OCI-LY1 (cell line): ENCODE measurements at regions not wholly inside any gene's neighbourhood (a gene's known extent, or its start where the extent isn't known, plus 50 kb on each side); places are given as distances from the start of the nearest gene placed in this dataset.
"Not testable (repeated sequence)": the region's sequence is repeated elsewhere in the genome, so short reads cannot be mapped to it uniquely, and the experiment has no call there.

ENCODE experiments used
- H2AFZ ChIP-seq: fragments of 200-600 bp; sonication (generic), shearing (Covaris generic); 2 replicates; pipeline ENCODE4 v1.6.0; 2014; ENCODE audit warnings: antibody characterized with exemption, mild to moderate bottlenecking, low read length
- H3F3A ChIP-seq: fragments of 200-600 bp; sonication (generic), shearing (Covaris generic); 2 replicates; pipeline ENCODE4 v1.6.0; 2014; ENCODE audit warnings: mild to moderate bottlenecking, antibody characterized with exemption, low read length, moderate library complexity; ENCODE audit not compliant: insufficient read depth
- H3K27ac ChIP-seq: fragments of 200-600 bp; sonication (generic); 2 replicates; pipeline ENCODE4 v1.5.1; 2014; ENCODE audit warnings: low read length, mixed run types, mild to moderate bottlenecking, low read depth; ENCODE audit not compliant: poor library complexity, severe bottlenecking
- H3K27me3 ChIP-seq: fragments of 200-600 bp; sonication (generic); 2 replicates; pipeline ENCODE4 v1.6.0; 2014; ENCODE audit warnings: antibody characterized with exemption, mild to moderate bottlenecking, low read length, moderate library complexity; ENCODE audit not compliant: insufficient read depth
- H3K36me3 ChIP-seq: fragments of 200-600 bp; sonication (generic); 2 replicates; pipeline ENCODE4 v1.6.1; 2014; ENCODE audit warnings: mild to moderate bottlenecking, antibody characterized with exemption, low read length, moderate library complexity, mixed read lengths; ENCODE audit not compliant: insufficient read depth
- H3K4me1 ChIP-seq: fragments of 200-600 bp; sonication (generic); 2 replicates; pipeline ENCODE4 v1.5.1; 2014; ENCODE audit warnings: mild to moderate bottlenecking, low read length, moderate library complexity; ENCODE audit not compliant: insufficient read depth, severe bottlenecking
- H3K4me2 ChIP-seq: fragments of 200-600 bp; sonication (generic), shearing (Covaris generic); 2 replicates; pipeline ENCODE4 v1.6.1; 2014; ENCODE audit warnings: low read length
- H3K4me3 ChIP-seq: fragments of 200-600 bp; sonication (generic); 2 replicates; pipeline ENCODE4 v1.5.1; 2014; ENCODE audit warnings: low read length, low read depth, mild to moderate bottlenecking, mixed read lengths; ENCODE audit not compliant: poor library complexity, severe bottlenecking
- H3K79me2 ChIP-seq: fragments of 200-600 bp; shearing (Covaris generic); 2 replicates; pipeline ENCODE4 v1.6.1; 2016; ENCODE audit warnings: mixed run types, low read length, mixed read lengths; ENCODE audit not compliant: insufficient read depth
- H3K9ac ChIP-seq: fragments of 200-600 bp; sonication (generic), shearing (Covaris generic); 2 replicates; pipeline ENCODE4 v1.6.1; 2014; ENCODE audit warnings: mild to moderate bottlenecking, low read length, mixed read lengths
- H3K9me2 ChIP-seq: fragments of 200-600 bp; sonication (generic), shearing (Covaris generic); 2 replicates; pipeline ENCODE4 v1.6.1; 2014; ENCODE audit warnings: low read depth, mild to moderate bottlenecking, low read length, mixed read lengths
- H3K9me3 ChIP-seq: fragments of 200-600 bp; shearing (Covaris generic); 2 replicates; pipeline ENCODE4 v1.6.1; 2014; ENCODE audit warnings: low read length, mixed read lengths
- H4K20me1 ChIP-seq: fragments of 200-600 bp; sonication (generic), shearing (Covaris generic); 2 replicates; pipeline ENCODE4 v1.6.0; 2016; ENCODE audit warnings: mild to moderate bottlenecking, low read length; ENCODE audit not compliant: insufficient read depth
- CTCF ChIP-seq: fragments of 200-600 bp; sonication (generic), shearing (Covaris generic); IDR thresholded peaks from 2 replicates; pipeline ENCODE4 v1.5.1; 2017; ENCODE audit warnings: mild to moderate bottlenecking, antibody characterized with exemption, low read length, moderate library complexity, mixed read lengths
- EZH2 ChIP-seq: fragments of 200-600 bp; sonication (generic), shearing (Covaris generic); IDR thresholded peaks from 2 replicates; pipeline ENCODE4 v1.8.0; 2017; ENCODE audit warnings: borderline replicate concordance, mixed run types, mild to moderate bottlenecking, antibody characterized with exemption, low read length, moderate library complexity, mixed read lengths

DNA sequence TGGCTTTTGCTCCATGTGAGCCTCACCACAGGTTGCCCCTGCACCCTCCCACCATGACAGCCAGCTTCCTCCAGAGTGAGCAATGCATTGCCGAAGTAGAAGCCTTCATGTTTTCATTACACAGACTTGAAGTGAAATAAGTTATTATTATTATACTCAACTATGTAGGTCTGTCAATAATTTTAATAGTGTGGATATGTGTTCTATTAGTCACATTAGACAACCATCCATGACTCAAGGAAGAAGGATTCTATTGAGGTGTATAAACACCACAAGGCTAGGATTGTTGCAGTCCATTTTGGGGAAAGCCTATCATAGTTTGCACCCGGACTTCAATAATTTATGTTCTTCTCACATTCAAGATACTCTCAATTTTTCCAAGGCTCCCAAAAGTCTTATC, 369.5 kb downstream of the TAF11L14 start:
- Histone ChIP-seq H3K4me2 (no peak overlapping the region), H3K36me3 (no peaks in the 10 kb centered on the region), H3K9ac (no peak overlapping the region), H2AFZ (no peak overlapping the region), H3F3A (no peaks in the 10 kb centered on the region), H3K9me3 (no peaks in the 10 kb centered on the region), H3K4me1 (no peaks in the 10 kb centered on the region), H3K27ac (no peak overlapping the region), H3K79me2 (no peaks in the 10 kb centered on the region), H3K9me2 (no peaks in the 10 kb centered on the region), H3K4me3 (no peak overlapping the region), H4K20me1 (no peaks in the 10 kb centered on the region), H3K27me3 (no peaks in the 10 kb centered on the region)
- no peak for TF ChIP-seq CTCF
- no peak for TF ChIP-seq EZH2

DNA sequence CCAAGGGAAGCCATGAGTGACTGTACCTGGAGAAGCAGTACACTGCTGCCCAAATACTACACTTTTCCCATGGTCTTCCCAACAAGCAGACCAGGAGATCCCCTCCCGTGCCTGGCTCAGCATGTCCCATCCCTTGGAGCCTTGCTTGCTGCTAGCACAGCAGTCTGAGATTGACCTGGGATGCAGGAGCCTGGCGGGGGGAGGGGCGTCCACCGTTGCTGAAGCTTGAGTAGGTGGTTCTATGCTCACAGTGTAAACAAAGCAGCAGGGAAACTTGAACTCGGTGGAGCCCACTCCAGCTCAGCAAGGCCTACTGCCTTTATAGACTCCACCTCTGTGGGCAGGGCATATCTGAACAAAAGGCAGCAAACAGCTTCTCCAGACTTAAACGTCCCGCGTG, 372.0 kb downstream of the TAF11L14 start:
- H3K4me1 ChIP-seq, H3F3A ChIP-seq, H4K20me1 ChIP-seq, H3K27ac ChIP-seq, H3K9me3 ChIP-seq, H3K9ac ChIP-seq, H3K79me2 ChIP-seq, H3K4me3 ChIP-seq, H3K27me3 ChIP-seq, H3K9me2 ChIP-seq, H3K36me3 ChIP-seq, H3K4me2 ChIP-seq, H2AFZ ChIP-seq: not testable (repeated sequence)

DNA sequence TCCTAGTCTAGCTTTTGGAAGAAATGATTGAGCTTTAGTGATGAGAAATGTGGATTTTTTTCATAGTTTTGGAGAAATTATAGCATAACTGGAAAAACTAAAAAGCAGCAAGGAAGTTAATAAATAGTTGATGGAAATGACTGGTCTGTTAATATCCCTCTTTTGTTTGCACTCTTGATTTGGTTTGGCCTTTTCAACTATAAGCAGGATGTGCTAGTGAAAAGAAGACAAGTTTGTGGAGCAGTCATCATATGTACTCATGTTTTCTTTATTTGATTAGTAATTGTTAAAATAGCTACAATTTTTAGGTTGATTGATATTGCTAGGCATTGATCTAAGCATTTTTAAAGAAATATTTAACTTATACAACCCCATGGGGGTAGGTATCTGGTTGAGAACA, 374.7 kb downstream of the TAF11L14 start:
- no peak overlapping the region for H3K4me3 ChIP-seq
- no peaks in the 10 kb centered on the region for H3F3A ChIP-seq
- H3K27ac ChIP-seq: no peak overlapping the region
- H3K4me1 ChIP-seq: no peaks in the 10 kb centered on the region
- no peaks in the 10 kb centered on the region for H3K27me3 ChIP-seq
- H3K79me2 ChIP-seq: no peaks in the 10 kb centered on the region
- no peaks in the 10 kb centered on the region for H4K20me1 ChIP-seq
- H2AFZ ChIP-seq: no peak overlapping the region
- no peak for TF ChIP-seq EZH2
- TF ChIP-seq CTCF: no peak
- no peak overlapping the region for H3K9ac ChIP-seq
- no peak overlapping the region for H3K4me2 ChIP-seq
- no peaks in the 10 kb centered on the region for H3K9me3 ChIP-seq
- H3K36me3 ChIP-seq: no peaks in the 10 kb centered on the region
- H3K9me2 ChIP-seq: no peaks in the 10 kb centered on the region

- Histone ChIP-seq H4K20me1 (no peaks in the 10 kb centered on the region), H3K36me3 (no peaks in the 10 kb centered on the region), H3K4me3 (no peak overlapping the region), H3K79me2 (no peaks in the 10 kb centered on the region), H3K9ac (no peak overlapping the region), H3K4me1 (no peaks in the 10 kb centered on the region), H3K27me3 (no peaks in the 10 kb centered on the region), H2AFZ (no peak overlapping the region), H3K9me2 (no peaks in the 10 kb centered on the region), H3F3A (no peaks in the 10 kb centered on the region), H3K4me2 (no peak overlapping the region), H3K9me3 (no peaks in the 10 kb centered on the region), H3K27ac (no peak overlapping the region)
- TF ChIP-seq EZH2 (no peak), CTCF (no peak)
Measured at GRCh38 chr5:18010053-18010452, 375.8 kb downstream of the TAF11L14 start.
